Pancreas (tissue), 10 donors: ENCODE measurements at regions not wholly inside any gene's neighbourhood (a gene's known extent, or its start where the extent isn't known, plus 50 kb on each side); places are given as distances from the start of the nearest gene placed in this dataset.

Experiments
- ATAC-seq, 4 donors: fragments of 200-7000 bp; cut with Tn5 transposase; one replicate each; pipeline versions ENCODE4 v1.8.0 to v1.9.1; 2020; ENCODE audit warnings: mild to moderate bottlenecking in 4 of 4, moderate library complexity in 4 of 4
- DNase-seq, 6 donors: peaks; one replicate each; pipeline ENCODE4 v3.0.0-alpha.2; 2020
- FAIRE-seq: peaks from 2 replicates; lab custom pipeline; 2012; peaks lifted over from hg19 to GRCh38; lab: Jason Lieb, UNC
- H3K27ac ChIP-seq, 4 donors: fragments of 200-600 bp; sonication (generic); 1 replicate in 3 of 4; 2 replicates in 1 of 4; pipeline versions ENCODE4 v1.5.0 to v1.8.0; 2020
- H3K27me3 ChIP-seq, 4 donors: fragments of 200-600 bp; one replicate each; pipeline ENCODE4 v1.8.0; 2021
- H3K36me3 ChIP-seq, 3 donors: fragments of 200-600 bp; sonication (generic) in 1 of 3; one replicate each; pipeline versions ENCODE4 v1.5.0 to v1.8.0; 2020 to 2021
- H3K4me1 ChIP-seq, 3 donors: fragments of 200-600 bp; one replicate each; pipeline ENCODE4 v1.8.0; 2021
- H3K4me3 ChIP-seq, 4 donors: fragments of 200-600 bp; sonication (generic) in 2 of 4; one replicate each; pipeline versions ENCODE4 v1.5.0 to v1.8.0; 2020 to 2021
- H3K9me3 ChIP-seq, 4 donors: fragments of 200-600 bp; one replicate each; pipeline ENCODE4 v1.8.0; 2021
- CTCF ChIP-seq, 4 donors: fragments of 200-600 bp; sonication (generic) in 3 of 4; IDR thresholded peaks; one replicate each; pipeline versions ENCODE4 v1.5.0 to v1.8.0; 2021; ENCODE audit warnings: antibody characterized with exemption in 4 of 4
- WGBS, 2 donors: extraction: QIAGEN DNeasy Blood & Tissue Kit; methylation state at CpG; one replicate each; pipeline ENCODE4 v1.1.7; 2013; 5-methylcytosine and 5-hydroxymethylcytosine counted together
- intact Hi-C, 3 donors: fragments of 100-400 bp; cut with DNase I; formaldehyde crosslinking; loops; one replicate each; pipeline versions ENCODE4 v1.11.1 to v1.14.2; 2022
- donor health status: healthy with polysubstance abuse.
- donor health status: DM: no; HTN: no; CAD: no; lungs with moderate emphysema.
- donor health status: DM: no; HTN: no; CAD: no.
- donor health status: control.
- donor health status: control.
- donor health status: Bipolar disorder and iron deficiency.
- donor health status: DM: yes; HTN: yes; CAD: no.
- donor health status: DM: no; HTN: no; CAD: no.
- donor health status: DM: no; HTN: no; CAD: no.
- donor health status: DM: yes; HTN: yes; CAD: no.

- no peaks in the 10 kb centered on the region for H3K9me3 ChIP-seq
- intact Hi-C loops = no loop called here
- ATAC-seq = no peak
- H3K27ac ChIP-seq = no peak overlapping the region
- no peaks in the 10 kb centered on the region for H3K36me3 ChIP-seq
- no peak for TF ChIP-seq CTCF (IDR thresholded peaks at IDR 0.05)
- H3K27me3 ChIP-seq = no peaks in the 10 kb centered on the region
- H3K4me1 ChIP-seq = no peaks in the 10 kb centered on the region
- no peak overlapping the region for H3K4me3 ChIP-seq
- DNase-seq = no peak
- FAIRE-seq = no peak
Observed at GRCh38 chr3:166114448-166114847, 277.2 kb upstream of the BCHE start.

GRCh38 chr3:166111562-166111961 is 274.3 kb upstream of the BCHE start:
- no peak for ATAC-seq
- intact Hi-C loops = no loop called here
- 81 to 85% methylated on average over 2 of the region's 2 CpGs for WGBS, 2 donors
- H3K4me1 ChIP-seq = no peaks in the 10 kb centered on the region
- no peak for DNase-seq
- no peak for FAIRE-seq
- TF ChIP-seq CTCF (IDR thresholded peaks at IDR 0.05) = no peak
- H3K9me3 ChIP-seq = no peaks in the 10 kb centered on the region
- no peaks in the 10 kb centered on the region for H3K27me3 ChIP-seq
- no peak overlapping the region for H3K27ac ChIP-seq
- no peak overlapping the region for H3K4me3 ChIP-seq
- H3K36me3 ChIP-seq = no peaks in the 10 kb centered on the region

- DNase-seq (no peak), ATAC-seq (no peak), FAIRE-seq (no peak)
- intact Hi-C loops = no loop called here
- WGBS, 2 donors = 52 to 65% methylated on average over 3 of the region's 3 CpGs
- Histone ChIP-seq H3K4me1 (no peaks in the 10 kb centered on the region), H3K27ac (no peak overlapping the region), H3K36me3 (no peaks in the 10 kb centered on the region), H3K4me3 (no peak overlapping the region), H3K27me3 (no peaks in the 10 kb centered on the region), H3K9me3 (no peaks in the 10 kb centered on the region)
- TF ChIP-seq CTCF (IDR thresholded peaks at IDR 0.05) = no peak
Observed at GRCh38 chr3:166110102-166110501, 272.9 kb upstream of the BCHE start.

- DNase-seq (no peak), FAIRE-seq (no peak), ATAC-seq (no peak)
- no peaks in the 10 kb centered on the region for H3K4me1 ChIP-seq
- no peaks in the 10 kb centered on the region for H3K9me3 ChIP-seq
- no peak for TF ChIP-seq CTCF (IDR thresholded peaks at IDR 0.05)
- no peak overlapping the region for H3K4me3 ChIP-seq
- intact Hi-C loops = no loop called here
- H3K36me3 ChIP-seq = no peaks in the 10 kb centered on the region
- no peak overlapping the region for H3K27ac ChIP-seq
- H3K27me3 ChIP-seq = no peaks in the 10 kb centered on the region
Observed at GRCh38 chr3:166104938-166105337, 267.7 kb upstream of the BCHE start.

GRCh38 chr3:166100730-166101129 is 263.5 kb upstream of the BCHE start:
- ATAC-seq (no peak), FAIRE-seq (no peak), DNase-seq (no peak)
- Histone ChIP-seq H3K4me1 (no peaks in the 10 kb centered on the region), H3K27me3 (no peaks in the 10 kb centered on the region), H3K4me3 (no peak overlapping the region), H3K36me3 (no peaks in the 10 kb centered on the region), H3K27ac (no peak overlapping the region), H3K9me3 (no peaks in the 10 kb centered on the region)
- no peak for TF ChIP-seq CTCF (IDR thresholded peaks at IDR 0.05)
- intact Hi-C loops = no loop called here
- WGBS, 2 donors = 74 to 77% methylated on average over 1 of the region's 1 CpG
